Medulla oblongata (tissue), 1 donor: ENCODE measurements at regions not wholly inside any gene's neighbourhood (a gene's known extent, or its start where the extent isn't known, plus 50 kb on each side); places are given as distances from the start of the nearest gene placed in this dataset.
A peak's percentile ranks its signal among the peaks of the same experiment; 100 is the strongest.
"Not testable (repeated sequence)": the region's sequence is repeated elsewhere in the genome, so short reads cannot be mapped to it uniquely, and the experiment has no call there.

Source experiments
- DNase-seq: peaks from one replicate; pipeline ENCODE4 v3.0.0-alpha.2; 2015; ENCODE audit errors: extremely low spot score

GRCh38 chr1:234866007-234866866, 256.3 kb upstream of the IRF2BP2 start:
- no peak for DNase-seq

DNA sequence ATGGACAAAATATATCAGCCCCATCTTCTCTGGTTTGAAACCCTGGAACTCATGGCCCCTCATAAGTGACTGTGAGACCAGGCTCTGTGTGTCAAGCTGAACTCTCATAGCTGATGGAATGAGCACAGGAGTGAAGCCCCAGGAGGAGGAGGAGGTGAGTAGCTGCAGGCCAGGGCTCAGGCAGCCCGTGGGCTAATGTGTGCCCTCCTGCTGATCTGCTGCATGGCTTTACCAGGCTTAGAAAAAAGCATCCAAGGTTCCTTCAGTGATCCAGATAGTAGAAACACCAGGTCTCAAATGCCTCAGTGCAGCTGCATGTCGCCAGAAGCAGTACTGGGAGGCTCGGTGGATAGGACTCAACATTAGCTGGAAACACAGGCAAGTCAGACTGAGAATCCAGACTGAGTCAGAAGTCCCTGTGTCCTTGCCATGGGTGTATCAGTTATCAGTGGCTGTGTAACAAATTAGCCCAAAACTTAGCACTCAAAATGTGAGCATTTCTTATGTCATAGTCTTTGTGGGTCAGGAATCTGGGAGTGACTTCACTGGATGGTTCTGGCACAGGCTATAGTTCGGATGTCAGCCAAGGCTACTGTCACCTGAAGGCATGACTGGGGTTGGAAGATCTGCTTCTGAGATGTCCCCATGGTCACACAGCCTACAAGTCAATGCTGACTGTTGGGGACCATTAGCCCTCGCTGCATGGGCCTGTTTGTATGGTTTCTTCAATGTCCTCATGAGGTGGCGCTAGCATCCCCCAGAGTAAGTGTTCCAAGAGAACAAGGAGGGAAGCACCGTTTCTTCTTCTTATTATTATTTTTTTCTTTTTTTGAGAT, 255.4 kb upstream of the IRF2BP2 start:
- DNase-seq, result no peak

- no peak for DNase-seq
Measured at GRCh38 chr1:234864116-234864515, 254.1 kb upstream of the IRF2BP2 start.

- DNase-seq, result no peak
Measured at GRCh38 chr1:234863551-234863971, 253.6 kb upstream of the IRF2BP2 start.

GRCh38 chr1:234862944-234863515, 253.1 kb upstream of the IRF2BP2 start:
- peak; percentile 83 for DNase-seq

DNA sequence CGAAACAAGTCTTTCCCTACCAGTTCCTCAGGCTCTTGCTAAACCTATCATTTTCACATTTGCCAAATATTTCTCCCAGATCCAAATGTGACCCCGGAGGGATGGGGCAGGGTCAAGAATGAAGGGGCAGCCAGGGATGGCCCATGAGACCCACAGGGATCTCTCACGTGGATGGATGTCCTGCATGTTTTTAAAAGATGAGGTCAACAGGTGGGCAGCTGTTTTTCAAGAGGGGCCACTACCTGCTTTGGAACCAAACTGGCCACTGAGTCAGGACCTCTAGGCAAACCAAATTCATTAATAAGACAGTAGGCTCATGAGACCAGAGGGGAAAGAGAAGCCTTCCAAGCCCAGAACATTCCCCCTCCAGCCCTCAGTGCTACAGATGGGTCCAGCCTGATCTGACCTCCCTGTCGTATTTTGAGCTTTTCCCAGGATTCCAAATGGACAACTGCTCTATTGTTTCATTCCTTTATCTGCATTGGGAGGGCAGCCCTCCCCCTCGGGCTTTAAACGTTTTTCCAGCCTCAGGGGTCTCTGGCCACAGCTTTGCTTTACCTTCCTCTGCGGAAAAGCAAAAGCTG, 252.5 kb upstream of the IRF2BP2 start:
- no peak for DNase-seq

DNA sequence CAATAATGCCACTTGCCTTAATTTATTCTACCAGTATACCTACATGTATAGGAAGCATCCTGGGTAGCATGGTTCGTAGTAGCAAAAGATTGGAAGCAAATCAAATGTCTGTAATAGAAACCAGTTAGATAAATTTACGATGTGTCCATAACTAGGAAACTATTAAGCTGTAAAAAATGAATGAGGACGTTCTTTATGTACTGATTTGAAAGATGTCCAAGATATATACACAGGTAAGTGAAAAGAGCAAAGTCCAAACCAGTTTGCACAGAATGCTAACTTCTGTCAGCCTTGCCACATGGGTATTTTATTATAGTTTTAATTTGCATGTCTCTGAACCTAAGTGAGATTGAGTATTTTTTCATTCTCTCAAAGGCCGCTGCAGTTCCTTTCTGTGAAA, 251.8 kb upstream of the IRF2BP2 start:
- DNase-seq, result no peak

- DNase-seq, result no peak
Measured at GRCh38 chr1:234861024-234861620, 251.1 kb upstream of the IRF2BP2 start.

DNA sequence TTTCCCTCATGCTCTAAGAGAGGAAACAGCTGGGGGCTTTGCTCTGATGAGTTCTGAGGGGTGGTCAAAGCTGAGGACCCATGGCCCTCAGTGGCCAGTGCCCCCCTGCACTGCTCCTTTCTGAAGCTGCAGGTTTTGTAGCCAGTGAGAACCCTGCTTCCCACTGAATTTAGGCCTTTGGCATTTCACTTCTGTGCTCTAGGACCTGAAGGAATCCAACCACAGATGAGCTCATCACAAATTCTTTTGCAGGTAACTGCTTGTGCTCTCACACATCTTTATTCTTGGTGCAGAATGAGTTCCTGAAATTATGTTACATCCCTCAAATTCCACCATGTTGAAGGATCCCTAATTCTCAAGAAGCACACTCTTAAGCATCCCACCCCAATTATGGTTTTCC, 248.7 kb upstream of the IRF2BP2 start:
- no peak for DNase-seq

DNA sequence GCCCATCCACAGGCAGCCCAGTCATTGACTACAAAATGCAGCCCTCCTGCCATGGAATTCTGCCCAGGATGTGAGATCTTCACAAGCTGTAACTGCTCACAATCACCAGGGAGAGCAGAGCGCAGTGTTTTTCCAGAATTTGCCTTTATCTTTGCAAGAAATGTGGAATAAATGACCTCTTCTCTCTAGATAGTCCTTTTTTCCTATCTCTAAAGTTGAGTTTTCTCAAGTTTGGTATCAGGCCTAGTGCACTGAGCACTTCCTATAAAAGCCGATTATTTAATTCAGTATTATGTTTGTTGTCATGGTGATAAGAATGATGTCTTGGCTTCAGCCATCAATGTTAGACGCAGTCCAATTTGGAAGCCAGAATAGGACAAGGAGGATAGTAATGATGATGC, 246.9 kb upstream of the IRF2BP2 start:
- no peak for DNase-seq

GRCh38 chr1:234855851-234856250, 245.9 kb upstream of the IRF2BP2 start:
- no peak for DNase-seq

- DNase-seq, result no peak
Measured at GRCh38 chr1:234854645-234855039, 244.7 kb upstream of the IRF2BP2 start.

GRCh38 chr1:234853906-234854644, 244.1 kb upstream of the IRF2BP2 start:
- no peak for DNase-seq

GRCh38 chr1:234852659-234853058, 242.7 kb upstream of the IRF2BP2 start:
- DNase-seq, result no peak

DNA sequence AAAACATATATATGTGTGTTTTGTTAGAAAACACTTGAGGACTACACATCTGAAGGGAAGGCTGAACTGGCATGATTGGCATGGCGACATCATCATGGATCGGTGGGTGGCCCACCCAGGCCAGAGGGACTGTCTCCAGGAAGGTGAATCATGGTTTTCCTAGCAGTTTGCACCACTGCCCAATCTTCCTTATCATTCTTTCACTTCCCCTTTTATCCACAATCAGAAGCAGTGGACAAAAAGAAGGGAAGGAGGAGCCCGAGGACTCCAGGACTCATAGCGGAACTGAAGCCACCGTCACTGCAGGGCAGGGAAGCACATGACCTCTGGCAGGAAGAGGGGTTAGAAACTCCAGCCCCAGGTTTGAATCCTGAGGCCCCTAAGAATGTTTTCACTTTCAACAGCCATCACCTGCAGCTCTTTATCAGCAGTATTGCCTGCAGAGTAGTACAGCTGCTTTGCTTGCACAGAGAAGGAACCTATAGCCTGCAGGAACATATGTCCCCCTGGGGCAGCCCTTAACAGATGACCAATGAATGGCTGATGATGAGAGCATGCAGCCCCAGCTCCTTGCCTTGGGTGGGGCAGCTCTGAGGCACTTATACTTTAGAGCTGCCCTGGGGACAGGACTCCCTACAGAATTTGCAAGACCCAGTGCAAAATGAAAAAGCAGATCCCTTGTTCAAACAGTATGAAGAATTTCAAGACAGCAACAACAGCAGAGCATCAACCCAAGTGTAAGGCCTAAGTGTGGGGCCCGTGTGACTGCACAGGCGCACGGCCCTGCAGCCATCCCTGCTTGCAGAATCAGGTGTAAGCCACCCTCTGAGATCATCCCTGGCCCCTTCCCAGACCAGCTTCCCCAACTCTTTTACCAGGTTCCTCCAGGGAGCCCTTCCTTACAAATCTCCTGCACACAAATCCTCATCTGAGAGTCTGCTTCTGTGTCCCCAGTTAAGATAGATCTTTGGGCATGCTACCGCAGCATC, 241.8 kb upstream of the IRF2BP2 start:
- peak; percentile 76 for DNase-seq

- no peak for DNase-seq
Measured at GRCh38 chr1:234849832-234850231, 239.9 kb upstream of the IRF2BP2 start.

GRCh38 chr1:234848972-234849649, 239.1 kb upstream of the IRF2BP2 start:
- peak; percentile 83 for DNase-seq

DNA sequence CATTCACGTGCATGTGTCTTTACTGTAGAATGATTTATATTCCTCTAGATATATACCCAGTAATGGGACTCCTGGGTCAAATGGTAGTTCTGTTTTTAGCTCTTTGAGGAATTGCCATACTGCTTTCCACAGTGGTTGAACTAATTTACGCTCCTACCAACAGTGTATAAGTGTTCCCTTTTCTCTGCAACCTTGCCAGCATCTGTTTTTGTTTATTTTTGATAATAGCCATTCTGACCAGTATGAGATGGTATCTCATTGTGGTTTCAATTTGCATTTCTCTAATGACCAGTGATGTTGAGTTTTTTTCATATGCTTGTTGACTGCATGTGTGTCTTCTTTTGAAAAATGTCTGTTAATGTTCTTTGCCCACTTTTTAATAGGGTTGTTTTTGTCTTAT, 236.8 kb upstream of the IRF2BP2 start:
- not testable (repeated sequence) for DNase-seq

DNA sequence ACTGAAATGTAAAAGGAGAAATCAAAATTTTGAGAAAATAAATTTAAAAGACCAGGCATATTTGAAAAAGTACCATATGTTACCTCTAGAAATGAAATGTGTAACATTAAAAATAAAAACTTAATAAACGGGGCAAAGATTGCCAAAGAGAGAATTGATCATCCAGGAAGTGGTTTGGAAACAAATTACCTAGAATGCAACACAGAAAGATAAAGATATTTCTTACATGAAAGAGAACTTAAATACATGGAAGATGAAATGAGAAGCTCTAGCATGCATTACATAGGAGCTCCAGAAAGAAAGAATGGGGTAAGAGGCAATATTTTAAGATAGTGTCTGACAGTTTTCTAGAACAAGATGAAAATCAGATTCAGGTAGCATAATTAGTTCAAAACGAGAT, 235.9 kb upstream of the IRF2BP2 start:
- DNase-seq, result no peak
